HG03045 (cell line): ENCODE measurements at regions not wholly inside any gene's neighbourhood (a gene's known extent, or its start where the extent isn't known, plus 50 kb on each side); places are given as distances from the start of the nearest gene placed in this dataset.
"Not testable (repeated sequence)": the region's sequence is repeated elsewhere in the genome, so short reads cannot be mapped to it uniquely, and the experiment has no call there.

Experiments used
- ATAC-seq: cut with Tn5 transposase; IDR thresholded peaks from one replicate; pipeline ENCODE4 v1.9.1; 2021; ENCODE audit warnings: mild to moderate bottlenecking, moderate library complexity; ENCODE audit not compliant: unreplicated experiment

DNA sequence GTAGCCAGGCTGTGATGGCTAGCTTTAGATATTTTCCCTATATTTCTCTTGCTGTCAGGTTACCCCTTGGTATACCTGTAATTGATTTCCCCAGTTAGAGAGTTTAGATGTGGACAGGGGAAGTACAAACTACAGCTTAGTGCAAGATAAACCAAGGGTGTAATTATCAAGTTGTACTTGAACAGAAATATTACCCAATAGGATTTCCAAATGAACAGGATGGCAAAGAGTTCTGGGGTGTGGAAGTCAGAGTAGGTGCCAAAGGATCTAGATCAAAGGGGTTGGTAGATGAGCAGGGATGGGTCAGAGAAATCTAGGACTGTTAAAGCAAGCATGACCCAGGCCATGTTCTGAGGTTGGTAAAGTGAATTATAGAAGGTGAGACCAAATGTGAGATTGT is 585.2 kb downstream of the CCDC85A start:
- ATAC-seq = no peak

DNA sequence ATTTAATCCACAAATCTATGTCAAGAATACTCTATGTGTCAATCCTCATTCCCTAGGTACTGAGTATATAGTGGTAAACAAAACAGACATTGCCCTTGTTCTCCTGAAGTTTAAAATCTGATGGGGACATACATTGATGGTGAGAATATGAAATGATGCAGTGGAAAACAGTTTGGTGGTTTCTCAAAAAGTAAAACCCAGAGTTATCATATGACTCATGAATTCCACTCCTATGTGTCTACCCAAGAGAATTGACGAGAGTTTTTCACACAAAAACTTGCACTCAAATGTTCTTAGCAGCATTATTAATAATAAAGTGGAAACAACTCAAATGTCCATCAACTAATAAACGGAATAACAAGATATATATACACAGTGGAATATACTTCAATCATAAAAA is 586.7 kb downstream of the CCDC85A start:
- ATAC-seq = no peak

DNA sequence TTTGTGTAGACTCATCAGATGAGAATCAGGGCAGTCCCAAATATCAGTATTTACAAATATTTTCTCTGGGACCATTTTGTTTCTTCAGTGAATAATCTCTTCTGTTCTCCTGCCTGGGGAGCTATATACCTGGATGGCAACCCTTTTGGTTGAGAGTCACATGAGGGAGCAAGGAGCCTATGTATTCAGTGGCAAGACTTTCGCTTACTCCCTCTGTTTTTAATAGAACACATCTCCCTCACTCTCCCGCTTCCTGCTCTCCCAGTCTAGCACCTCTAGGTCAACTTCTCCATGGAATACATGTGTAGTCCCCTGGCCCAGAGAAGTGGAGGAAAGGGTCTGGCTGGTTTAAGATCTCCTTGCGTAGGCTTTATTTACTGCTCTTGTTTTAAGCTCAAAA is 600.3 kb downstream of the CCDC85A start:
- ATAC-seq = no peak

DNA sequence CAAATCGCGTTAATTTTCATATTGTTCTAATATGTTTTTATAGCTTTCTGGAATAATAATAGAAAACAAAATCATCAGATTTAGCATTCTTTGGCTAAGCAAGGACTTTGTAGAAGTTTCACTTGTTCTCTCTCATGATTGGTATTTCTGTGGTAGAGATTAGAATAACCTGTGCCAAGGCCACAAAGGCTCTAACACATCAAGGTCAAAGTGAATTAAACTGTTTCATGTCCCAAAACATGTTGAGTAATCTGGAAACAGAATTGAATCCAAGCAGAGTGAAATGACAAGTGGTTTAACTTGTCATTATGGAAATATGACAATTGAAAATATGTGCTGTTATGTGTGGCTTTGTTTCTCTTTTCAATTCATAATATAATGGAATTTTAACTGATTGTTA is 617.4 kb downstream of the CCDC85A start:
- ATAC-seq = no peak

DNA sequence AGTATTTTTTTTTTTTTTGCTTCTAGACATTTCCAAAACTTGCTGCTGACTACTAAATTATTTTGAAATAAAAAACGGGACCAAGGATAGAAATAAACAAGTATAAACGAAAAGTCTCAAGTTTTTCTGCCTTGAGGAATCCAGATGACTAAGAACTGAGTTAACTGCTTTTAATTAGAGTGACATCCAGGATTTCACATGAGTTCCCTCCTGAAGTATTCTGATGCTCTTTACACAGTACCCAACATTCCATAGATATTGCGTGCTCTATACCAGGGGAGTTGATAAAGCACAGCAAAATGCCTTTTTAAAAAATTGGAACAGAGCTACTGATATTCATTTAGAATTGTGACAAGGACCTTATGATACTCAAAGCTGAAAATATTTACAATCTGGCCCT is 618.0 kb downstream of the CCDC85A start:
- ATAC-seq = no peak

DNA sequence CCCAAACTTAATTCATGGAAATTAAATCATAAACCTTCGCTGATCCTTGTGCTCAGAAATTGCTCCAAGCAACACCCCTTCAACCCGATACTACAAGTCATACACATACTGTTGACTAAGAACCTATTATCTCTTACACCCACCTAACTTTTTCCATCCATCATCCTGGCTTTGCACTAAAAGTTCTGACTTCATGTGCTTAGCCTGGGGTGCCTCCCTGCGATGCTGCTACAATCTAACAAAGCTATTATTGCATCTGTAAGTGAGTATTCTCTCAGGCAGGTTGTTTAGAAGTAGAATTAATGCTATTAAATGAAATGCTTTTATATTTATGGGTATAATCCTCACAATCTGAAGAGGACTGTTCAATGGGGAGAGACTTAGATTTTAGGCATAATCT is 619.8 kb downstream of the CCDC85A start:
- no peak for ATAC-seq

DNA sequence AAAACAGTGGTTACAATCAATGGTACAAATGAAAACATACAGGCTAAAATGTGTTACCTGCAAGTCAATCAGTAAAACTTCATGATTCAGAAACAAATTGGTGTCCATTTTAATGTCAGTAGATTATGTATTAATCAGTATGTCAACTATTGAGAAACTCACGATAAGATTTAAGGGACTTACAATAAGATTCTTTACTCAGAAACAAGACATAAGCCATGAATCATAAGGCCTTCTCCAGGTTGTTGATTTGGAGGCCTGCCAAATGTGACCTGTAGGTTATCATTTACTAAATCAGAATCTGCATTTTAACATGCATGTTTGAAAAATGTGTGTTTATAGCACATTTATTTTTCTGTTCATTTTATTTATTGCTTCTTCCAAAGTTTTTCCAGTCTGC is 623.1 kb downstream of the CCDC85A start:
- ATAC-seq = no peak

DNA sequence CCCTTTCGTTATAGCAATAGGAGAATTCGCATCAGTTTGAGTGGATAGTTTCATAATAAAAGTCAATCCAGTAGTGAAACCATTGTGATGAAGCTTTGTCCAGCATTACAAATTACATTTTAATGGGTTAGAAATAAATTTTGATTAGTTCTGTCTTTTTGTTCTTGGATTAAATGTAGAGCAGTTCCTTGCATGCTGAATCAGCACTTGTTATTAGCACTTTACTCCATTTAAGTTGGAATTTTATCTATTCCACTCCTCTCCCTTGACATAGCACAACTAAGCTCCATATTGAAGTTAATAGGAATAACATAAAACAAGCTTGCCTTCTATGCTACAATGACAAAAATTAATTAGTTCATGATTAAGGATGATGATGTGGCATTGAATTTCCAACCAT is 624.1 kb downstream of the CCDC85A start:
- no peak for ATAC-seq

DNA sequence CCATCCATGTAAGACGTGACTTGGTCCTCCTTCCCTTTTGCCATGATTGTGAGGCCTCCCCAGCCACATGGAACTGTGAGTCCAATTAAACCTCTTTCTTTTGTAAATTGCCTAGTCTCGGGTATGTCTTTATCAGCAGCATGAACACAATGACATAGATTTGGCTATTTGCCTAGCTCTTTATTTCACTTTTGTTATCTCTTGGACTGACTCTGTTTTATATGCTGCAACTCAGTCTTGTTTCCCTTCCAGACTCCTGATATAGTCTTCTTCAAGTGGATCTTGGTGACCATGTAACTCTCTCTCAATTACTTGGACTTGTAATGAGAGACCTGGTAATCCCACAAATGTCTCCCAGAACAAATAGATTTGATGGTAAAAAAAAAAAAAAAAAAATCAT is 627.6 kb downstream of the CCDC85A start:
- no peak for ATAC-seq

DNA sequence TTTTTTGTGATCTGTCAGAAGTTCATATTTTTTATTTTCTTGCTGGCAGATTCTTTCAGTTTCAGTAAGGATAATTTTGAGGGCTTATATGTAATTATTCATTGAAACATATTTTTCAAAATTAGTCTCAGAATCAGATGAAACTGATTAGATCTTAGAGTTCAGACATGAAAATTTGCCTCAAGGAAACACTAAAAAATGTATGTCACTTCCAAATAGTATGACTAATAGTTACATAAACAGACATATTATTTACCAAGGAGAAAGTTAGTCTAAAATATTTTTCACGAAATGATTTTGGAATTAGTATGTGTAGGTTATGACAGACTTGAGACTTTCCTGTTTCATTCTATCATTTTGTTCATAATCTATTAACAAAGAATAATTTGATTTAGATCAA is 628.6 kb downstream of the CCDC85A start:
- ATAC-seq = no peak

DNA sequence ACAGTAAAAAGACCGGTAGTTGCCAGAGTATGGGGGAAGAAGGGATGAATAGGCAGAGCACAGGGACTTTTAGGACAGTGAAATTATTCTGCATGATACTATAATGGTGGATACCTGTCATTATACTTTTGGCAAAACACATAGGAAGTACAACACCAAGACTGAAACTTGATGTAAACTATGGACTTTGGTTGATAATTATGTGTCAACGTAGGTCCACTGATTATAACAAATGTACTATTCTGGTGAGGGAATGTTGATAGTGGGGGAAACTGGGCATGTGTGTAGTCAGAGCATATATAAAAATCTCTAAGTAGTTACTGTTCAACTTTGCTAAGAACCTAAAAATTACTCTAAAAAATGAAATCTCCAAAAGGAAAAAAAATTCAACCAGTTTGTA is 629.7 kb downstream of the CCDC85A start:
- ATAC-seq = no peak

DNA sequence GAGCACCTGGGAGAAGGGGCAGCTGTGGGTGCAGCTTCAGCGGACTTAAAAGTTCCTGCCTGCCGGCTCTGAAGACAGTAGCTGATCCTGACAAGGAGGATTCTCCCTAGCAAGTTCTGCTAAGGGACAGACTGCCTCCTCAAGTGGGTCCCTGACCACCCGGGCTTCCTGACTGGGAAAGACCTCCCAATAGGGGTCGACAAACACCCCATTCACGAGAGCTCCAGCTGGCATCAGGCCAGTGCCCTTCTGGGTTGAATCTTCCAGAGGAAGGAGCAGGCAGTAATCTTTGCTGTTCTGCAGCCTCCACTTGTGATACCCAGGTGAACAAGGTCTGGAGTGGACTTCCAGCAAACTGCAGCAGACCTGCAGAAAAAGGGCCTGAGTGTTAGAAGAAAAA is 632.9 kb downstream of the CCDC85A start:
- no peak for ATAC-seq

DNA sequence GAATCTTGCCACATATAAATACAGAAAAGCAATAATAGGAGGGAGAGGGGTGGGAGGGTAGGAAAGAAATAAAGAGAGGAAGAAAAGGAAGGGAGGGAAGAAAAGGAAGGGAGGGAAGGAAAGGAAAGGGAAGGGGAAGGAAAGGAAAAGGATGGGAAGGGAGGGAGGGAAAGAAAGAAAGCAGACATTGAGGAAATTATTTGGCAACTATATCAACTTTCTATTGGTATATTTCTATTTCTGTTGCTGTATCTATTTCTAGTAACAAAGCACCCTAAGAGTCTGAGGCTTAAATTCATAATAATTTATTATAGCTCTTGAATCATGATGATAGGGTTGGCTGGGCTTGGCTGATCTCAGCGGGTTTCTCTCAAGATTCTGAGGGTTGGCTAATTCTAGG is 648.0 kb downstream of the CCDC85A start:
- no peak for ATAC-seq

DNA sequence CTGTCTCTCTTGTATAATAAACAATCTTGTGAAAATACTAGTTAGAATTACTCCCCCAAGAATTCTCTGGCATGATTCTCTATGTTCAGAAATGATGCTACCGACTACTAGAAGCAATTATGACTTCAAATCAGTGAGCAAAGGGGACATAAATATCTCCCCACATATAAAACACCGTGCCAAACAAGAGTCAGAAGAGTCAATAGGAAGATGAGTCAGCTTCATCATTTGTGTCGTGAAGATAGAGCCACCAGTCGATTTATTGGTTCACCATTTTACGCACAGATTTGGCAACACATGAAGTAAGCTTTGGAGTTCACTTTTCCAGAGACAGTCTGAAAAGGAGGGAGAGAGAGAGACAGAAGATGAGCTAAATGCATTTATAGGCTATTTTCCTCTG is 650.9 kb downstream of the CCDC85A start:
- no peak for ATAC-seq

DNA sequence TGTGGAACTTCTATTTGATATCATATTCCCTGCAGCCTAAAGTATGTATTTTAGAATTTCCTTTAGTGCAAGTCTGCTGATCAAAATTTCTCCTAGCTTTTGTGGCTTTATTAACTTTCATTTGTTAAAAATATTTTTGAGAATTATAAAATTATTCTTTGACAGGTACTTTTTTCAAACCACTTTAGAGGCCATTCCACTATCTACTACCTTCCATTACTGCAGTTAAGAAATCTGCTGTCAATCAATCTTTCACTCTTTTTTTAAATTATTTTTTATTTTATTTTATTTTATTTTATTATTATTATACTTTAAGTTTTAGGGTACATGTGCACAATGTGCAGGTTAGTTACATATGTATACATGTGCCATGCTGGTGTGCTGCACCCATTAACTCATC is 656.2 kb downstream of the CCDC85A start:
- not testable (repeated sequence) for ATAC-seq

DNA sequence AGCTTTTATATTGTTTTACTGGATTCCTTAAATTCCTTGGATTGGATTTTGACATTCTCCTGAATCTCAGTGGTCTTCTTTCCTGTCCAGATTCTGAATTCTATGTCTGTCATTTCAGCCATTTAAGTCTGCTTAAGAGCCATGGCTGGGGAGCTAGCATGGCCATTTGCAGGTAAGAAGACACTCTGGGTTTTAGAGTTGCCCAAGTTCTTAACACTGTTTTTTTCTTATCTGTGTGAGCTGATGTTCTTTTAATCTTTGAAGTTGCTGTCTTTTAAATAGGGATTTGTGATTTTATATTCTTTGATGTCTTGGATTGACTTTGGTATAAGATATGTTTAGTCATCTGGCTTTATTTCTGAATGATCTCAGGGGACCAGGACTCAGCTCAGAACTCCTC is 677.2 kb downstream of the CCDC85A start:
- no peak for ATAC-seq

DNA sequence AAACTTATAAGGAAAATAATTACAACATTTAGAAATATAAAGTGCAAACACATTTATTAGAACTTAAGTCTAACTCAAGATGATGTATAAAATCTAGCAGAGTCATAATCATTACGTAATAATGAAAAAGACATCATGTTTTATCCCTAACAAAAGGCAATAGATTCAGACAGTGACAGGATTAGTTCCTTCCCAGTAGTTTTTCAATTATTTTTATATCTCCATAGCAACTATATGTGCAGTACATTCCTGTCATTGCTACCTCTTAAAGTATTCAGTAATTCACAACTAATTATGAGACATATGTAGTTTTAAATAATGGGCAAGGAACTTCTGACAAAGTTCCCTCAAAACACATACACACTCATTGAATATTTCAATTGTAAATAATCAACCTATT is 687.9 kb downstream of the CCDC85A start:
- no peak for ATAC-seq

DNA sequence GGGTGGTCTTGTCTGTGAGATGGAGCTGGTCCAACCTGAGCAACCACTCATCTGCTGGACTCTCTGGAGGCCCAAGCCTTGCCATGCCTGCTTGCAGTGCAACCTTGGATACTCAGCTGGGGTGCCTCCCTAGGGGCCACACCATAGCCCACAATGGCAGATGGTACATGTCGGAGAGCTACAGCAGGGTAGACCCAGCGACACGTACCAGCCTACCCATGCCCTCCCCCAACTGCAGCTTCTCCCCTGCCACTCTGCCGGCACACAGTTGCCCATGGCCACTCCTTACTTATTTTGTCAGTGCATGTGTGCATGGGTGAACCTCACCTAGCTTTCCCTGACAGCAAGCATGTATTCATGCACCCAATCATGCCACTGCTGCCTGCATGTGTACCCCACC is 690.9 kb downstream of the CCDC85A start:
- ATAC-seq = no peak

DNA sequence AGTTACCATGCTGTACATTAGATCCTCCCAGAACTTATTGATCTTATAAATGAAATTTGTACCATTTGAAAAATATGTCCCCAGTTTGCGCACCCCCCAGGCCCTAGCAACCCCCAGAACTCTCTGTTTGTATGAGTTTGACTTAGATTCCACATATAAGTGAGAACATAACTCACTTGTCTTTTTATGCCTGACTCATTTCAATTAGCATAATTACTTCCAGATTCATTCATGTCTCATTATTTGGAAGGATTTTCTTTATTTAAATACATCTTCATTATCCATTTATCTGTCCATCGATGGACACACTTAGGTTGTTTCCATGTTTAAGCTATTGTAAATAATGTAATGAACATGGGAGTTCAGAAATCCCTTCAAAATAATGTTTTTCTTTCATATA is 705.9 kb downstream of the CCDC85A start:
- no peak for ATAC-seq

DNA sequence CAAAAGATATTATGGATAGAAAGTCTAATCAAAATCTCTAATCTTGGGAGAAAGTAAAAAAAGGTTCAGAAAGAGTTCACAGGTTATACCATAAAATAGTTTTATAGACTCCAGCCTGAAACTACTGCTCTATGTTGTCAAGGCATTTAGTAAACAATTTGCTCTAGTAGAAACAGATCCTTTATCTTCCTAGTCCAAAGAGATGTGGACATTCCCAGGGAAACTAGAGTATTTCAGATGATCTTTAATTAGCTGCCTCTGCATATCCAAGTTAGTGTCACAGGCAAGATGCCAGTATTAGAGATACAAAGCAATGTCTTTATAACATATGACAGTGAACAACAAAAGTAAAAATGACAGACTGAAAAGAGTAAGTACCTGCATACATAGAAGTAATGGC is 708.6 kb downstream of the CCDC85A start:
- ATAC-seq = no peak

DNA sequence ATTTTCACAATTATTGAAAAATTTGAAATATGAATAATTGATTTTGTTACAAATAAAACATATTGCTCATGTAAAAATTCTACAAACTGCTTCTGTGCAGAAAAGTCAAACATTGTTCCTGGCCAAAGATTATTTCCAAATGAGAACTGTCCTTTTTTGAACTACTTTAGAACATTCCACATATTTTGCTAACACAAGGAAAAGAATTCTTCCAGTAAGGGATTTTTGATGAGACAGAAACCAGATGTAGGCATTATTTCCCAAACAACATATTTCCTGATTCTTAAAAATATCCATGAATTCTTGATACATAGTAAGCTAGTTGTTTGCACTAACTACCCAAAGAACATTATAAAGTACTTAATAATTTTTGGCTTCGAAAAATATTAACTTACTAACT is 715.2 kb downstream of the CCDC85A start:
- no peak for ATAC-seq

DNA sequence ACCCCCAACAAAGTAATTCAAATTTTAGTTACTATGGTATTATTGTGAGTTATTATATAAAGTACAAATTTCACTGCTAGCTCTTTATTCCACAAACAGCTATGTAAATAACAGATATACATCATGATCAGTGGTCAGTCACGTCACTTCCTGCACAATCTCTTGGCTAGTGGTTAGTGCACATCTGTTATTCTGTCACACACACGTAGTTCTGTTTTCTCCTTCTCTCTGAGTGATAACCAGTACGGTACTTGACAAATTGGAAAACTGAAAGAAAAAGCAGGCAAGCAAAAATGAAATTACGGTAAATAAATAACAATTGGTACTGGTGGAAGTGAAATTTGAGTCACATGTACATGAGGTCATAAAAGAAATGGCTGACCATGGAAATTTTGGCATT is 728.7 kb downstream of the CCDC85A start:
- ATAC-seq = no peak

DNA sequence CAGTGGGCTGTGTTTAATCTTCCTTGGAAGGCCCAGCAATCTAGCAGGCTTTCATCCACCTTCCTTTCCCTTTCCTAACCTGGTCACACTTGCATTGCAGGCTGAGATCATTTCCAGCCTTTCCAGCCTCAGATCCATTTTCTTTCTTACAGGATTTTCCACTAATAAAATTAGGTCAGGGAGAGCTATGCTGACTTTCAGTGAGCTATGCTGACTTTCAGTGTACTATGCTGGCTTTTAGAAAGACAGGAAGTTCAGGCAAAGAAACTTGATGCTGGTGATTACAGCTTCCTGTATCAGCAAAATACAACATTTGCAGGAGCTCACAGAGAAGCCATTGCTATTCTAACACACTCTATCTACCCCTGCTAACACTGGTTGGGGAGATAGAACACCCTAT is 735.0 kb downstream of the CCDC85A start:
- no peak for ATAC-seq

DNA sequence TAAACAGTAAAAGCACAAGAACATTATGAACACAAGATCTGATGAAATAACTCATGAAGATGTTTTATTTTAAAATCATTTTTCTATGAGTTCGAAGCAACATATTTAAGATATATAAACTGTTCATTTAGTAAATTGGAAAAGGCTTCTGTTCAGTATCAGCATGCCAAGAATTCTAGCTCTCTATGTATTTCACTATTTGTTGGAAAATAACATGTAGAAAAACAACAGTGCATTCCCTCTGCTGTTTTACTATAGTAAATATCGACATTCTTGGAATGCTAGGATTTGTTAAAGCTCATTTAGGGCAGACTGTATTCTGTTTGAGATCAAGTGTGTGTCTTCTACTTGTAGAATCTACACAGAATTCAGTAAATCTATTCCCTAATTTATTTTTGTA is 750.2 kb downstream of the CCDC85A start:
- no peak for ATAC-seq
